Upper lobe of left lung (tissue), 4 donors: ENCODE measurements at regions not wholly inside any gene's neighbourhood (a gene's known extent, or its start where the extent isn't known, plus 50 kb on each side); places are given as distances from the start of the nearest gene placed in this dataset.

Source experiments
- CTCF ChIP-seq, 6 experiments: fragments of 450-650 bp in 4 of 6; fragments of 200-600 bp in 2 of 6; sonication (generic) in 2 of 6; IDR thresholded peaks; one replicate each; pipeline ENCODE4 v1.5.1; 2016 to 2019; ENCODE audit warnings: antibody characterized with exemption in 6 of 6
- EP300 ChIP-seq, 4 donors: sonication (generic); formaldehyde crosslinking; IDR thresholded peaks; one replicate each; pipeline ENCODE4 v1.5.1; 2017; ENCODE audit warnings: antibody characterized with exemption in 4 of 4, control low read depth in 2 of 4
- POLR2A ChIP-seq, 4 donors: fragments of 450-650 bp; IDR thresholded peaks; one replicate each; pipeline ENCODE4 v1.5.1; 2016 to 2017; ENCODE audit warnings: antibody characterized with exemption in 4 of 4, mild to moderate bottlenecking in 2 of 4
- POLR2AphosphoS5 ChIP-seq, 2 donors: sonication (generic); formaldehyde crosslinking; IDR thresholded peaks; one replicate each; pipeline ENCODE4 v1.5.1; 2017; ENCODE audit warnings: antibody characterized with exemption in 2 of 2

GRCh38 chr3:165614337-165614736, 222.9 kb downstream of the BCHE start:
- TF ChIP-seq CTCF (IDR thresholded peaks at IDR 0.05) (no peak), POLR2AphosphoS5 (IDR thresholded peaks at IDR 0.05) (no peak), EP300 (IDR thresholded peaks at IDR 0.05) (no peak), POLR2A (IDR thresholded peaks at IDR 0.05) (no peak)
